ENCODE measurements at regions not wholly inside any gene's neighbourhood (a gene's known extent, or its start where the extent isn't known, plus 50 kb on each side); places are given as distances from the start of the nearest gene placed in this dataset.
A peak's percentile ranks its signal among the peaks of the same experiment; 100 is the strongest.

DNA sequence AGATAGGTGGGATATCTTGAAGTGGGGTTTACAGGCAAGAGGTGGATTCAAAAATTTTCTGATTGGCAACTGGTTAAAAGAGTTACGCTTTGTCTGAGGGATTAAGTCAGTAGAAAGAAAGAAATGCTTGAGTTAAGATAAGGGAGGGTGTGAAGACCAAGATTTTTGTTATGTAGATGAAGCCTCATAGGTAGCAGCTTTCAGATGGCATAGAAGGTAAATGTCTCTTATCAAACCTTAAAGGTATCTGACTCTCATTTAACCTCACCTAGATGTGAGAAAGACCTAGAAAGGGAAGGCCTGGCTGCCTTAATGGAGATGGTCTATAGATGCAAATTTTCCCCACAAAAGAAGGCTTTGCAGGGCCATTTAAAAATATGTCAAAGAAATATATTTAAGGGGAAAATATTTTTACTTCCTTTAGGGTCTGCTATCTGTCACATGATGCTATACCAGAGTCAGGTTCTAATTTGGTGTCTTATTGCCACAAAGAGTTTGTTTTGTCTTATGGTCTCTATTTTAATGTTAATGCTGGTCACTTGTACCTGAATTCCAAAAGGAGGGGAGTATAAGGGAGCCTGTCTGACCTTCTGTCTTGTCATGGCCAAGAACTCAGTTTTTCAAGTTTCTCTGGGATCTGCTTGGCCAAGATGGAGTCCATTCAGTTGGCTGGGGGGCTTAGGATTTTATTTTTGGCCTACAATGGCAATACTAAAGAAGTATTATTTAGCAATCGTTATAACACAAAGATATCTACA lies 699.1 kb upstream of the AMOT start:
- TF ChIP-seq, protein P1, sequence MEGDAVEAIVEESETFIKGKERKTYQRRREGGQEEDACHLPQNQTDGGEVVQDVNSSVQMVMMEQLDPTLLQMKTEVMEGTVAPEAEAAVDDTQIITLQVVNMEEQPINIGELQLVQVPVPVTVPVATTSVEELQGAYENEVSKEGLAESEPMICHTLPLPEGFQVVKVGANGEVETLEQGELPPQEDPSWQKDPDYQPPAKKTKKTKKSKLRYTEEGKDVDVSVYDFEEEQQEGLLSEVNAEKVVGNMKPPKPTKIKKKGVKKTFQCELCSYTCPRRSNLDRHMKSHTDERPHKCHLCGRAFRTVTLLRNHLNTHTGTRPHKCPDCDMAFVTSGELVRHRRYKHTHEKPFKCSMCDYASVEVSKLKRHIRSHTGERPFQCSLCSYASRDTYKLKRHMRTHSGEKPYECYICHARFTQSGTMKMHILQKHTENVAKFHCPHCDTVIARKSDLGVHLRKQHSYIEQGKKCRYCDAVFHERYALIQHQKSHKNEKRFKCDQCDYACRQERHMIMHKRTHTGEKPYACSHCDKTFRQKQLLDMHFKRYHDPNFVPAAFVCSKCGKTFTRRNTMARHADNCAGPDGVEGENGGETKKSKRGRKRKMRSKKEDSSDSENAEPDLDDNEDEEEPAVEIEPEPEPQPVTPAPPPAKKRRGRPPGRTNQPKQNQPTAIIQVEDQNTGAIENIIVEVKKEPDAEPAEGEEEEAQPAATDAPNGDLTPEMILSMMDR (IDR thresholded peaks at IDR 0.05; ENCODE audit: insufficient read depth, low read depth, low read length, missing control alignments) = no peak
- H3K4me3 ChIP-seq (ENCODE audit: low read depth, low read length) = no peak overlapping the region
- no peak for DNase-seq (ENCODE audit: low read depth)

DNA sequence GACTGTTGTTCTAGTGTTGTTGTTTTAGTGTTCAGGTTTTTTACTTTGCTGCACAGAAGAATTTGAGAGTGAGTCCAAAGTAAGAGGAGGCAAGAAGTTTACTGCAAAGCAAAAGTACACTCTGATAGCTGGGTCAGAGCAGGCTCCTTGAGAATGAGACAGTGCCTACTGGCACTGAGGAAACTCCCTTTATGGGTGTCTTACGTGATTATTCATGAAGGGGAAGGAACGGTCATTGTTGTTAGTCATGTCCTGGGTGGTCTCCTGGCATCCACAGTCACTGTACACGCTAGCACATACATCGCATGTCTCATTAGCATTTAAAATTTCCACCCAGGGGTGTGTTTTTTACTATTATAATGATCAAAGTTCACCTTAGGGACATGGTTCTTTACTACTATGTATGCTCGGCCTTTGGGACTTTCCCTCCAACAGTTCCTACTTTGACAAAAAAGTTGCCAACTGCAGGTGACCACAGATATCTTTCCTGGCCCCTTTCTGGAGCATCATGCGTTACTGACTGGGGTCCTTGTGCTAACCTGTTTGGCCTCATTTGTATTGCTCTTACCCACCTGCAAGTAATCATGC lies 688.9 kb upstream of the AMOT start:
- no peak overlapping the region for H3K4me3 ChIP-seq (ENCODE audit: low read depth, low read length)
- DNase-seq (ENCODE audit: low read depth) = peak; percentile 1
- TF ChIP-seq, protein P1 (IDR thresholded peaks at IDR 0.05; ENCODE audit: insufficient read depth, low read depth, low read length, missing control alignments) = no peak

DNA sequence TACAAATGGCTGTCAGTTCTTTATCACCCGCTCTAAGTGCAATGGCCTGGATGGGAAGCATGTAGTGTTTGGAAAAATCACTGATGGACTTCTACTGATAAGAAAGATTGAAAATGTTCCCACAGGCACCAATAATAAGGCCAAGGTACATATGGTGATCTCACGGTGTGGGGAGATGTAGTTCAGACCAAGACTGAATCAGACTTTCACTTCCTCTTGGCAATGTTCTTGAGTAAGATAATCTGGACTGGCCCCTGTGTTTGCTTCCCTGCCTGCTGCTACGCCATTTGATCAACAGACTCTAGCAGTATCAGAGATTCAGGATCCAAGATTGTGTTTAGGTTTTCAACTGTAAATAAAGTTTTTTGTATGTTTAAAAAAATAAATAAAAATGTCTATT lies 682.2 kb upstream of the AMOT start:
- H3K4me3 ChIP-seq (ENCODE audit: low read depth, low read length) = no peak overlapping the region
- TF ChIP-seq, protein P1 (IDR thresholded peaks at IDR 0.05; ENCODE audit: insufficient read depth, low read depth, low read length, missing control alignments) = no peak
- peak; percentile 46 for DNase-seq (ENCODE audit: low read depth)

DNA sequence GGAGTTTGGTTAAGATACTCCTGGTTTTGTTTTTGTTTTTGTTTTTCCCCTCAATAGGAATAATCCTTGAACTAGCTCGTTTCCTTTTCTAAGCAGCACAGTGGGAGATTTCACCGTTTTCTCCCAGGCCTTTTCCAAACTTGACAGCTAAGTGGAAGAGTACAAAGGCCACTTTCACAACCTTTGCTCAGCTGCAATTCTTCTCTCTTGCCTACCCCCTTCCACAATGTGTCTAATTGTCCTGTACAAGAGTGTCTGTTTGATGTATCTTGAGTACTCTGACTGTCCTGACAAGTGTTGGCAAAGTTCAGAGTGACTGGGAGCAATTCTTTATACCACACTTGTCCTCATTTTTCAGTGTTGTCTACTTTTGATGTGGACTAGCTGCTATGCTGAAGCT lies 674.3 kb upstream of the AMOT start:
- no peak for DNase-seq (ENCODE audit: low read depth)
- H3K4me3 ChIP-seq (ENCODE audit: low read depth, low read length) = no peak overlapping the region
- TF ChIP-seq, protein P1 (IDR thresholded peaks at IDR 0.05; ENCODE audit: insufficient read depth, low read depth, low read length, missing control alignments) = no peak

DNA sequence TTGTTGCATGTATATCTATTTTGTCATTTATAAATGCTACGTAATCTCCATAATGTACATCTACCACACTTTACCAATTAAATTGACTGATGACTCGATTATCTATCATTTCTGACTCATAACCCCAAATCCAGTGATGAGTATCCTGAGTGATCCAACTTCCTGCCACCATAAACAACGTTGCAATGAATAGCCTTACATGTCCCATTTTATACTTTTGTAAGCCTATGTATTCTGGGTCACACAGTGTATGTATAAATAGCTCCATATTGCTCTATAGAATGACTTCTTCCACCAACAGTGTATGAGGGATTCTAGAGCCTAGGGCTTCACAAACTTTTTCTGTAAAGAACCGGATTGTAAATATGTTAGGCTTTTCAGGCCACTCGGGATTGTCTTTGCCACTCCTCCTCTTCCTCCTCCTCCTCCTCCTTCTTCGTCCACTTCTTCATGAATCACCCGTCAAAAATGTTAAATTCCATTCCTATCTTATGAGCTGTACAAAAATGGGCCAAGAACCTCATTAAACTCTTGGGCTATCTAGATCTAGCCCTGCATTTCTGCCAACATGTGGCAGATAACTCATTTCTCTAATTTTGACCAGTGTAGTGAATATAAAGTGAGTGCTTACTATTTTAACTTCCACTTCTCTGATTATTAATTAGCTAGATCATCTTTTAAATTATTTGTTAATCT lies 672.2 kb upstream of the AMOT start:
- no peak for DNase-seq (ENCODE audit: low read depth)
- TF ChIP-seq, protein P1 (IDR thresholded peaks at IDR 0.05; ENCODE audit: insufficient read depth, low read depth, low read length, missing control alignments) = no peak
- no peak overlapping the region for H3K4me3 ChIP-seq (ENCODE audit: low read depth, low read length)

DNA sequence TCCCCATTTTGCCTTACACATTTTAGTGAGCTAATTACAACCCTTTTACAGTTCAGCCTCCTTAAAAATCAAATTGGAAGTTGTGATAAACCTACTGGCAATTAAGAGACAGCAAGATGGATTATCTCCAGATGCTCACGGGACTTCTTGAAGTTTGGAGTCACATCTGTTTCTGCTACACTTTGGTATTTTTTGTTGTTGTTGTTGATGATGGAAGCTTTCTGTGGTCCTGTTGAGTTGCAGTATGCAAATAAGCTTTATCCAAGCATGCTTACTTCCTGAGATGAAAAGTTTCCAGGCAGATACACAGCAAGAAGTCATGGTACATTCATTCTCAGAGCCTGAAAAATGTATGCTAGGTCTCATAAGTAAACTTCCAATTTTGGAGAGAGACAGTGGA lies 670.0 kb upstream of the AMOT start:
- no peak for DNase-seq (ENCODE audit: low read depth)
- TF ChIP-seq, protein P1 (IDR thresholded peaks at IDR 0.05; ENCODE audit: insufficient read depth, low read depth, low read length, missing control alignments) = no peak
- no peak overlapping the region for H3K4me3 ChIP-seq (ENCODE audit: low read depth, low read length)
